ENCODE measurements at regions not wholly inside any gene's neighbourhood (a gene's known extent, or its start where the extent isn't known, plus 50 kb on each side); places are given as distances from the start of the nearest gene placed in this dataset.

DNA sequence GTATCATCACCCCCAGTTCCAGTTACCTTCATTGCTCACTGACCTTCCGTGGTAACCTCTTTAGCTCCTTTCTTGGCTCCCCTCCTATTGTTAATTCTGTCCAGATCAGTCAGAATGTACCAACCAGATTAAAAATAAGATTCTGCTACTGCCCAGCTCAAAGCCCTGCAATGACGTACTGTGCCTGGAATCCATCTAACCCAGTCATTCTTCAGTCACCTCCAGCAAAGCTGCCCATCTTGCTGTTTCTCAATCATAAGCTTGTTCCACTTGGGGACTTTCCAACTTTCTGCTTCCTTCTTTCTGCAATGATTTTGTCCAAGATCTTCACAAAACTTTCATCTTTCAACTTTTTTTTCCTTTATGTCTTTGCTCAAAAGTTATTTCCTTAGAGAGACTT is 512.0 kb upstream of the ZNF385D start:
- ATAC-seq = peak; percentile 96
- TF ChIP-seq ZFP30 (CRISPR knock-in tag; IDR thresholded peaks at IDR 0.05) (no peak), ESRRG (CRISPR knock-in tag; IDR thresholded peaks at IDR 0.05) (no peak), ZNF565 (CRISPR knock-in tag; conservative IDR thresholded peaks at IDR 0.05; ENCODE audit: low read depth) (no peak), ZC3H10 (CRISPR knock-in tag; IDR thresholded peaks at IDR 0.05) (no peak), OSR1 (CRISPR knock-in tag; IDR thresholded peaks at IDR 0.05) (no peak), PPARA (CRISPR knock-in tag; IDR thresholded peaks at IDR 0.05; ENCODE audit: borderline replicate concordance) (no peak), ZNF8 (CRISPR knock-in tag; IDR thresholded peaks at IDR 0.05) (no peak), ZNF70 (CRISPR knock-in tag; IDR thresholded peaks at IDR 0.05) (no peak), ISL1 (CRISPR knock-in tag; IDR thresholded peaks at IDR 0.05) (peak; percentile 77), ARNTL (CRISPR knock-in tag; IDR thresholded peaks at IDR 0.05; ENCODE audit: borderline replicate concordance, low read depth) (no peak), ZFP3 (CRISPR knock-in tag; IDR thresholded peaks at IDR 0.05) (peak; percentile 60; the same call in 1 of the 2 replicates), TCF4 (CRISPR knock-in tag; IDR thresholded peaks at IDR 0.05; ENCODE audit: borderline replicate concordance) (peak; percentile 26; the same call in 1 of the 2 replicates), CSDC2 (CRISPR knock-in tag; IDR thresholded peaks at IDR 0.05) (no peak)
- TF ChIP-seq, protein P1, sequence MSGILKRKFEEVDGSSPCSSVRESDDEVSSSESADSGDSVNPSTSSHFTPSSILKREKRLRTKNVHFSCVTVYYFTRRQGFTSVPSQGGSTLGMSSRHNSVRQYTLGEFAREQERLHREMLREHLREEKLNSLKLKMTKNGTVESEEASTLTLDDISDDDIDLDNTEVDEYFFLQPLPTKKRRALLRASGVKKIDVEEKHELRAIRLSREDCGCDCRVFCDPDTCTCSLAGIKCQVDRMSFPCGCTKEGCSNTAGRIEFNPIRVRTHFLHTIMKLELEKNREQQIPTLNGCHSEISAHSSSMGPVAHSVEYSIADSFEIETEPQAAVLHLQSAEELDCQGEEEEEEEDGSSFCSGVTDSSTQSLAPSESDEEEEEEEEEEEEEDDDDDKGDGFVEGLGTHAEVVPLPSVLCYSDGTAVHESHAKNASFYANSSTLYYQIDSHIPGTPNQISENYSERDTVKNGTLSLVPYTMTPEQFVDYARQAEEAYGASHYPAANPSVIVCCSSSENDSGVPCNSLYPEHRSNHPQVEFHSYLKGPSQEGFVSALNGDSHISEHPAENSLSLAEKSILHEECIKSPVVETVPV (CRISPR knock-in tag; IDR thresholded peaks at IDR 0.05) = no peak
- TF ChIP-seq, protein P2, sequence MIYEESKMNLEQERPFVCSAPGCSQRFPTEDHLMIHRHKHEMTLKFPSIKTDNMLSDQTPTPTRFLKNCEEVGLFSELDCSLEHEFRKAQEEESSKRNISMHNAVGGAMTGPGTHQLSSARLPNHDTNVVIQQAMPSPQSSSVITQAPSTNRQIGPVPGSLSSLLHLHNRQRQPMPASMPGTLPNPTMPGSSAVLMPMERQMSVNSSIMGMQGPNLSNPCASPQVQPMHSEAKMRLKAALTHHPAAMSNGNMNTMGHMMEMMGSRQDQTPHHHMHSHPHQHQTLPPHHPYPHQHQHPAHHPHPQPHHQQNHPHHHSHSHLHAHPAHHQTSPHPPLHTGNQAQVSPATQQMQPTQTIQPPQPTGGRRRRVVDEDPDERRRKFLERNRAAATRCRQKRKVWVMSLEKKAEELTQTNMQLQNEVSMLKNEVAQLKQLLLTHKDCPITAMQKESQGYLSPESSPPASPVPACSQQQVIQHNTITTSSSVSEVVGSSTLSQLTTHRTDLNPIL (CRISPR knock-in tag; IDR thresholded peaks at IDR 0.05; ENCODE audit: low read depth) = peak; percentile 75; the same call in 1 of the 2 replicates

DNA sequence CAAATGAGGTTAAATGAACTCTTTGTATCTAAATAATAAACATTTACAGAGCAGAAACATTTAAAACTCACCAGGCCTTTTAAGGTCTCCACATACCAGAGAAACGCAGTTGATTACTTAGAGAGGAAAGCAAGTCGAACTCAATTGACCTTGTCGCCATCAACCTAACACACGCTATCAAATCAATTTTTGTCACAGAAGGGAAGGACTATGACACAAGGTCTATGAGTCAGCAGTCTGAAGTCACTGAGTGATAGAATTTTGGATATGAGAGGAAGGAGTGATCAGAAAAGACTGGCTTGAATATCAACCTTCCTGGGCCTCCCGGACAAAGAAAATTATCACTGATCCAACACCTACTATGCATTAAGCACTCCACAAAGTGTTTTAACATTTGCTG is 514.4 kb upstream of the ZNF385D start:
- TF ChIP-seq ZNF70 (CRISPR knock-in tag; IDR thresholded peaks at IDR 0.05) (no peak), BACH2 (CRISPR knock-in tag; IDR thresholded peaks at IDR 0.05; ENCODE audit: borderline replicate concordance) (no peak), ZC3H10 (CRISPR knock-in tag; IDR thresholded peaks at IDR 0.05) (no peak), OSR1 (CRISPR knock-in tag; IDR thresholded peaks at IDR 0.05) (no peak), TCF4 (CRISPR knock-in tag; IDR thresholded peaks at IDR 0.05; ENCODE audit: borderline replicate concordance) (no peak), ZFP3 (CRISPR knock-in tag; IDR thresholded peaks at IDR 0.05) (no peak), ARNTL (CRISPR knock-in tag; IDR thresholded peaks at IDR 0.05; ENCODE audit: borderline replicate concordance, low read depth) (no peak)
- TF ChIP-seq, protein P3, sequence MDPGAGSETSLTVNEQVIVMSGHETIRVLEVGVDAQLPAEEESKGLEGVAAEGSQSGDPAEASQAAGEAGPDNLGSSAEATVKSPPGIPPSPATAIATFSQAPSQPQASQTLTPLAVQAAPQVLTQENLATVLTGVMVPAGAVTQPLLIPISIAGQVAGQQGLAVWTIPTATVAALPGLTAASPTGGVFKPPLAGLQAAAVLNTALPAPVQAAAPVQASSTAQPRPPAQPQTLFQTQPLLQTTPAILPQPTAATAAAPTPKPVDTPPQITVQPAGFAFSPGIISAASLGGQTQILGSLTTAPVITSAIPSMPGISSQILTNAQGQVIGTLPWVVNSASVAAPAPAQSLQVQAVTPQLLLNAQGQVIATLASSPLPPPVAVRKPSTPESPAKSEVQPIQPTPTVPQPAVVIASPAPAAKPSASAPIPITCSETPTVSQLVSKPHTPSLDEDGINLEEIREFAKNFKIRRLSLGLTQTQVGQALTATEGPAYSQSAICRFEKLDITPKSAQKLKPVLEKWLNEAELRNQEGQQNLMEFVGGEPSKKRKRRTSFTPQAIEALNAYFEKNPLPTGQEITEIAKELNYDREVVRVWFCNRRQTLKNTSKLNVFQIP (CRISPR knock-in tag; IDR thresholded peaks at IDR 0.05; ENCODE audit: borderline replicate concordance, low read depth) = no peak
- TF ChIP-seq, protein P4, sequence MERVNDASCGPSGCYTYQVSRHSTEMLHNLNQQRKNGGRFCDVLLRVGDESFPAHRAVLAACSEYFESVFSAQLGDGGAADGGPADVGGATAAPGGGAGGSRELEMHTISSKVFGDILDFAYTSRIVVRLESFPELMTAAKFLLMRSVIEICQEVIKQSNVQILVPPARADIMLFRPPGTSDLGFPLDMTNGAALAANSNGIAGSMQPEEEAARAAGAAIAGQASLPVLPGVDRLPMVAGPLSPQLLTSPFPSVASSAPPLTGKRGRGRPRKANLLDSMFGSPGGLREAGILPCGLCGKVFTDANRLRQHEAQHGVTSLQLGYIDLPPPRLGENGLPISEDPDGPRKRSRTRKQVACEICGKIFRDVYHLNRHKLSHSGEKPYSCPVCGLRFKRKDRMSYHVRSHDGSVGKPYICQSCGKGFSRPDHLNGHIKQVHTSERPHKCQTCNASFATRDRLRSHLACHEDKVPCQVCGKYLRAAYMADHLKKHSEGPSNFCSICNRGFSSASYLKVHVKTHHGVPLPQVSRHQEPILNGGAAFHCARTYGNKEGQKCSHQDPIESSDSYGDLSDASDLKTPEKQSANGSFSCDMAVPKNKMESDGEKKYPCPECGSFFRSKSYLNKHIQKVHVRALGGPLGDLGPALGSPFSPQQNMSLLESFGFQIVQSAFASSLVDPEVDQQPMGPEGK (CRISPR knock-in tag; IDR thresholded peaks at IDR 0.05; ENCODE audit: borderline replicate concordance) = no peak
- TF ChIP-seq, protein P5, sequence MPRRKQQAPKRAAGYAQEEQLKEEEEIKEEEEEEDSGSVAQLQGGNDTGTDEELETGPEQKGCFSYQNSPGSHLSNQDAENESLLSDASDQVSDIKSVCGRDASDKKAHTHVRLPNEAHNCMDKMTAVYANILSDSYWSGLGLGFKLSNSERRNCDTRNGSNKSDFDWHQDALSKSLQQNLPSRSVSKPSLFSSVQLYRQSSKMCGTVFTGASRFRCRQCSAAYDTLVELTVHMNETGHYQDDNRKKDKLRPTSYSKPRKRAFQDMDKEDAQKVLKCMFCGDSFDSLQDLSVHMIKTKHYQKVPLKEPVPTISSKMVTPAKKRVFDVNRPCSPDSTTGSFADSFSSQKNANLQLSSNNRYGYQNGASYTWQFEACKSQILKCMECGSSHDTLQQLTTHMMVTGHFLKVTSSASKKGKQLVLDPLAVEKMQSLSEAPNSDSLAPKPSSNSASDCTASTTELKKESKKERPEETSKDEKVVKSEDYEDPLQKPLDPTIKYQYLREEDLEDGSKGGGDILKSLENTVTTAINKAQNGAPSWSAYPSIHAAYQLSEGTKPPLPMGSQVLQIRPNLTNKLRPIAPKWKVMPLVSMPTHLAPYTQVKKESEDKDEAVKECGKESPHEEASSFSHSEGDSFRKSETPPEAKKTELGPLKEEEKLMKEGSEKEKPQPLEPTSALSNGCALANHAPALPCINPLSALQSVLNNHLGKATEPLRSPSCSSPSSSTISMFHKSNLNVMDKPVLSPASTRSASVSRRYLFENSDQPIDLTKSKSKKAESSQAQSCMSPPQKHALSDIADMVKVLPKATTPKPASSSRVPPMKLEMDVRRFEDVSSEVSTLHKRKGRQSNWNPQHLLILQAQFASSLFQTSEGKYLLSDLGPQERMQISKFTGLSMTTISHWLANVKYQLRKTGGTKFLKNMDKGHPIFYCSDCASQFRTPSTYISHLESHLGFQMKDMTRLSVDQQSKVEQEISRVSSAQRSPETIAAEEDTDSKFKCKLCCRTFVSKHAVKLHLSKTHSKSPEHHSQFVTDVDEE (CRISPR knock-in tag; IDR thresholded peaks at IDR 0.05) = no peak
- ATAC-seq = no peak

DNA sequence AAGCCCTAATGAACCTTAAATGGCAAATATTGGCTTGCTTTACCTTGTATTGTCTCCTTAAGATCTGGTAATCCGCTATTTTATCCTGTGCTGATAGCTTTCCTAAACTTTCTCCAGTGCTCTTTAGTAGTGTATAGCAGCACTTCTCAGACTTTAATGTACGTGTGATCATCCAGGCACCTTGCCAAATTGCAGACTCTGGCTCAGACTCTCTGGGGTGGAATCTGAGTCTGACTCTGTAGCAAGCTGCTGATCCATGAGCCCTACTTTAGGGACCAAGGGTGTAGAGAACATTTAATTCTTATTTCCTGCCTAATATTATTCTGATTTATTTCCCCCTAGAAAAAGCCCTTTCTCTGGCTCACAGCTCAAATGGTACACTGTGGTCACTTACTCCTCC is 518.8 kb upstream of the ZNF385D start:
- ATAC-seq = peak; percentile 85
- TF ChIP-seq ZFP3 (CRISPR knock-in tag; IDR thresholded peaks at IDR 0.05) (no peak), ZC3H10 (CRISPR knock-in tag; IDR thresholded peaks at IDR 0.05) (no peak), ARNTL (CRISPR knock-in tag; IDR thresholded peaks at IDR 0.05; ENCODE audit: borderline replicate concordance, low read depth) (no peak), RARB (CRISPR knock-in tag; IDR thresholded peaks at IDR 0.05) (no peak), ZNF565 (CRISPR knock-in tag; conservative IDR thresholded peaks at IDR 0.05; ENCODE audit: low read depth) (no peak)
- TF ChIP-seq, protein P5 (CRISPR knock-in tag; IDR thresholded peaks at IDR 0.05) = no peak
- TF ChIP-seq, protein P1 (CRISPR knock-in tag; IDR thresholded peaks at IDR 0.05) = no peak
- TF ChIP-seq, protein P3 (CRISPR knock-in tag; IDR thresholded peaks at IDR 0.05; ENCODE audit: borderline replicate concordance, low read depth) = no peak

Data from SK-N-SH treated with all-trans-retinoic acid at 6 μM for 48 hours (cell line).